SH-SY5Y (cell line): ENCODE measurements at regions not wholly inside any gene's neighbourhood (a gene's known extent, or its start where the extent isn't known, plus 50 kb on each side); places are given as distances from the start of the nearest gene placed in this dataset.

ENCODE experiments used
- GATA2 ChIP-seq: IDR thresholded peaks from 2 replicates; pipeline ENCODE4 v1.6.1; 2011; ENCODE audit warnings: mild to moderate bottlenecking, low read depth, low read length
- GATA3 ChIP-seq: IDR thresholded peaks from 2 replicates; pipeline ENCODE4 v1.6.1; 2011; ENCODE audit warnings: low read depth, mild to moderate bottlenecking, low read length, moderate library complexity

- TF ChIP-seq GATA3, result no peak
- no peak for TF ChIP-seq GATA2
Measured at GRCh38 chr12:28626504-28626903, 436.2 kb downstream of the CCDC91 start.
